A673 (cell line): ENCODE measurements at regions not wholly inside any gene's neighbourhood (a gene's known extent, or its start where the extent isn't known, plus 50 kb on each side); places are given as distances from the start of the nearest gene placed in this dataset.

Source experiments
- BruUV-seq: library from RNA; stranded (reverse); fragments of 400-500 nt; replicated peaks from 2 replicates; lab custom pipeline; 2021; lab: Mats Ljungman, UMichigan
- CTCF ChIA-PET: fragments of 300-600 bp; sonication (Branson Sonifier 250); formaldehyde crosslinking; loops from one replicate; lab custom pipeline; 2022; ENCODE audit warnings: antibody characterized with exemption; lab: Charles Lee
- POLR2A ChIA-PET: fragments of 300-600 bp; sonication (Branson Sonifier 250); formaldehyde crosslinking; loops from one replicate; lab custom pipeline; 2022; ENCODE audit warnings: antibody characterized with exemption; ENCODE audit not compliant: low non-redundant PET; lab: Charles Lee
- DNase-seq: peaks from one replicate; pipeline ENCODE4 v3.0.0-alpha.2; 2015; ENCODE audit warnings: low spot score
- H3K27ac ChIP-seq: fragments of 200-600 bp; sonication (generic); 2 replicates; pipeline ENCODE4 v1.5.1; 2016; ENCODE audit warnings: mixed run types, low read depth, mild to moderate bottlenecking, mixed read lengths, antibody characterized with exemption, low read length; ENCODE audit not compliant: poor library complexity, severe bottlenecking
- H3K27me3 ChIP-seq: fragments of 200-600 bp; sonication (generic); replicated peaks from 2 replicates; pipeline ENCODE4 v1.6.1; 2017; ENCODE audit warnings: mixed run types, low read depth, mild to moderate bottlenecking, mixed read lengths, antibody characterized with exemption, low read length; ENCODE audit not compliant: insufficient read depth, poor library complexity
- H3K36me3 ChIP-seq: fragments of 200-600 bp; sonication (generic); 2 replicates; pipeline ENCODE4 v1.6.1; 2016; ENCODE audit warnings: mixed run types, mild to moderate bottlenecking, mixed read lengths, antibody characterized with exemption, low read length; ENCODE audit not compliant: insufficient read depth, poor library complexity, severe bottlenecking
- H3K4me1 ChIP-seq: fragments of 200-600 bp; sonication (generic); 2 replicates; pipeline ENCODE4 v1.6.1; 2017; ENCODE audit warnings: mixed run types, mild to moderate bottlenecking, mixed read lengths, antibody characterized with exemption, low read length; ENCODE audit not compliant: insufficient read depth, poor library complexity, severe bottlenecking
- H3K4me3 ChIP-seq: fragments of 200-600 bp; sonication (generic); 2 replicates; pipeline ENCODE4 v1.5.1; 2016; ENCODE audit warnings: low read depth, mixed run types, mild to moderate bottlenecking, mixed read lengths, low read length; ENCODE audit not compliant: poor library complexity, severe bottlenecking
- H3K9me3 ChIP-seq: fragments of 200-600 bp; sonication (generic); 2 replicates; pipeline ENCODE4 v1.6.1; 2016; ENCODE audit warnings: mixed run types, low read depth, mild to moderate bottlenecking, mixed read lengths, antibody characterized with exemption, low read length; ENCODE audit not compliant: poor library complexity, severe bottlenecking
- EZH2 ChIP-seq: fragments of 200-600 bp; sonication (generic); IDR thresholded peaks from 2 replicates; pipeline ENCODE4 v1.6.1; 2017; ENCODE audit warnings: borderline replicate concordance, low read depth, mild to moderate bottlenecking, mixed read lengths, antibody characterized with exemption, low read length; ENCODE audit not compliant: poor library complexity, severe bottlenecking
- intact Hi-C: fragments of 100-400 bp; cut with micrococcal nuclease; formaldehyde crosslinking; loops from one replicate; pipeline ENCODE4 v1.10.0; 2022; ENCODE audit not compliant: unreplicated experiment
- TF ChIP-seq, protein P1 (sequence below): fragments of 300-800, 200-600 bp; sonication (generic); conservative IDR thresholded peaks from 2 replicates; pipeline ENCODE4 v1.5.1; 2017; ENCODE audit warnings: low read depth, mild to moderate bottlenecking, antibody characterized with exemption, low read length, moderate library complexity, mixed read lengths

- H3K27me3 ChIP-seq: peaks cover 6% of the 10 kb centered on the region
- H3K36me3 ChIP-seq: no peaks in the 10 kb centered on the region
- DNase-seq: no peak
- H3K4me1 ChIP-seq: no peaks in the 10 kb centered on the region
- BruUV-seq: no TSS peak
- CTCF ChIA-PET: no interaction called here
- POLR2A ChIA-PET: no interaction called here
- H3K4me3 ChIP-seq: no peak overlapping the region
- TF ChIP-seq EZH2: no peak
- TF ChIP-seq, protein P1, sequence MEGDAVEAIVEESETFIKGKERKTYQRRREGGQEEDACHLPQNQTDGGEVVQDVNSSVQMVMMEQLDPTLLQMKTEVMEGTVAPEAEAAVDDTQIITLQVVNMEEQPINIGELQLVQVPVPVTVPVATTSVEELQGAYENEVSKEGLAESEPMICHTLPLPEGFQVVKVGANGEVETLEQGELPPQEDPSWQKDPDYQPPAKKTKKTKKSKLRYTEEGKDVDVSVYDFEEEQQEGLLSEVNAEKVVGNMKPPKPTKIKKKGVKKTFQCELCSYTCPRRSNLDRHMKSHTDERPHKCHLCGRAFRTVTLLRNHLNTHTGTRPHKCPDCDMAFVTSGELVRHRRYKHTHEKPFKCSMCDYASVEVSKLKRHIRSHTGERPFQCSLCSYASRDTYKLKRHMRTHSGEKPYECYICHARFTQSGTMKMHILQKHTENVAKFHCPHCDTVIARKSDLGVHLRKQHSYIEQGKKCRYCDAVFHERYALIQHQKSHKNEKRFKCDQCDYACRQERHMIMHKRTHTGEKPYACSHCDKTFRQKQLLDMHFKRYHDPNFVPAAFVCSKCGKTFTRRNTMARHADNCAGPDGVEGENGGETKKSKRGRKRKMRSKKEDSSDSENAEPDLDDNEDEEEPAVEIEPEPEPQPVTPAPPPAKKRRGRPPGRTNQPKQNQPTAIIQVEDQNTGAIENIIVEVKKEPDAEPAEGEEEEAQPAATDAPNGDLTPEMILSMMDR: no peak
- H3K9me3 ChIP-seq: no peaks in the 10 kb centered on the region
- H3K27ac ChIP-seq: no peak overlapping the region
- intact Hi-C loops: no loop called here
These were observed 123.6 kb upstream of the MPHOSPH6 start for GRCh38 chr16:82293671-82294070.

- Histone ChIP-seq H3K4me3 (no peak overlapping the region), H3K27ac (no peak overlapping the region), H3K4me1 (no peaks in the 10 kb centered on the region), H3K36me3 (no peaks in the 10 kb centered on the region), H3K27me3 (peaks cover 12% of the 10 kb centered on the region), H3K9me3 (no peaks in the 10 kb centered on the region)
- intact Hi-C loops: no loop called here
- BruUV-seq: no TSS peak
- CTCF ChIA-PET: no interaction called here
- TF ChIP-seq, protein P1: no peak
- TF ChIP-seq EZH2: no peak
- DNase-seq: no peak
- POLR2A ChIA-PET: no interaction called here
These were observed 117.9 kb upstream of the MPHOSPH6 start for GRCh38 chr16:82287937-82288336.

- no TSS peak for BruUV-seq
- H3K4me3 ChIP-seq: no peak overlapping the region
- ChIA-PET CTCF (no interaction called here), POLR2A (no interaction called here)
- no peak overlapping the region for H3K27ac ChIP-seq
- H3K36me3 ChIP-seq: no peaks in the 10 kb centered on the region
- no peaks in the 10 kb centered on the region for H3K9me3 ChIP-seq
- H3K27me3 ChIP-seq: peaks cover 2% of the 10 kb centered on the region
- TF ChIP-seq, protein P1: no peak
- no peak for TF ChIP-seq EZH2
- intact Hi-C loops: no loop called here
- no peak for DNase-seq
- H3K4me1 ChIP-seq: no peaks in the 10 kb centered on the region
These were observed 112.6 kb upstream of the MPHOSPH6 start for GRCh38 chr16:82282662-82283061.
